ENCODE measurements at regions not wholly inside any gene's neighbourhood (a gene's known extent, or its start where the extent isn't known, plus 50 kb on each side); places are given as distances from the start of the nearest gene placed in this dataset.

GRCh38 chr11:28490773-28491382, 382.7 kb downstream of the METTL15 start:
- Mint-ChIP-seq H3K27ac (no peak overlapping the region), H3K4me3 (no peak overlapping the region), H3K9me3 (no peaks in the 10 kb centered on the region), H3K27me3 (no peaks in the 10 kb centered on the region), H3K4me1 (ENCODE audit: low read depth) (no peaks in the 10 kb centered on the region), H3K36me3 (ENCODE audit: low read depth) (no peaks in the 10 kb centered on the region)
- no peaks in the 10 kb centered on the region for H3K27me3 ChIP-seq (ENCODE audit: control insufficient read depth in 1 of 2, insufficient read depth in 2 of 2, low read length in 2 of 2)
- no peaks in the 10 kb centered on the region for H3K9me3 ChIP-seq (ENCODE audit: control insufficient read depth in 1 of 2, insufficient read depth in 1 of 2, low read length in 2 of 2)
- H3K36me3 ChIP-seq (ENCODE audit: insufficient read depth, low read length): no peaks in the 10 kb centered on the region
- intact Hi-C loops (cut with DNase I, micrococcal nuclease): no loop called here
- H3K4me3 ChIP-seq (ENCODE audit: low read length): no peak overlapping the region
- ChIA-PET POLR2A (no interaction called here), CTCF (no interaction called here)
- no peak for ATAC-seq (ENCODE audit: poor library complexity)
- no peak for TF ChIP-seq CTCF (IDR thresholded peaks at IDR 0.05)
- no peak overlapping the region for H3K27ac ChIP-seq (ENCODE audit: low read depth in 1 of 2, low read length in 2 of 2)
- no peak for DNase-seq
- H3K4me1 ChIP-seq (ENCODE audit: insufficient read depth, low read length): no peaks in the 10 kb centered on the region

- intact Hi-C loops (cut with DNase I, micrococcal nuclease): no loop called here
- no peak for ATAC-seq (ENCODE audit: poor library complexity)
- H3K4me1 Mint-ChIP-seq (ENCODE audit: low read depth): no peaks in the 10 kb centered on the region
- POLR2A ChIA-PET: no interaction called here
- no peaks in the 10 kb centered on the region for H3K27me3 ChIP-seq (ENCODE audit: control insufficient read depth in 1 of 2, insufficient read depth in 2 of 2, low read length in 2 of 2)
- no peaks in the 10 kb centered on the region for H3K27me3 Mint-ChIP-seq
- H3K27ac ChIP-seq (ENCODE audit: low read depth in 1 of 2, low read length in 2 of 2): no peak overlapping the region
- H3K4me3 Mint-ChIP-seq: no peak overlapping the region
- H3K9me3 Mint-ChIP-seq: no peaks in the 10 kb centered on the region
- no peak for TF ChIP-seq CTCF (IDR thresholded peaks at IDR 0.05)
- H3K36me3 ChIP-seq (ENCODE audit: insufficient read depth, low read length): no peaks in the 10 kb centered on the region
- H3K27ac Mint-ChIP-seq: no peak overlapping the region
- H3K36me3 Mint-ChIP-seq (ENCODE audit: low read depth): no peaks in the 10 kb centered on the region
- H3K4me3 ChIP-seq (ENCODE audit: low read length): no peak overlapping the region
- no peak for DNase-seq
- no peaks in the 10 kb centered on the region for H3K4me1 ChIP-seq (ENCODE audit: insufficient read depth, low read length)
- CTCF ChIA-PET: no interaction called here
- no peaks in the 10 kb centered on the region for H3K9me3 ChIP-seq (ENCODE audit: control insufficient read depth in 1 of 2, insufficient read depth in 1 of 2, low read length in 2 of 2)
These were observed 380.1 kb downstream of the METTL15 start for GRCh38 chr11:28488336-28488735.

GRCh38 chr11:28483072-28483867, 375.1 kb downstream of the METTL15 start:
- Histone ChIP-seq H3K4me1 (ENCODE audit: insufficient read depth, low read length) (no peaks in the 10 kb centered on the region), H3K27ac (ENCODE audit: low read depth in 1 of 2, low read length in 2 of 2) (no peak overlapping the region), H3K36me3 (ENCODE audit: insufficient read depth, low read length) (no peaks in the 10 kb centered on the region), H3K9me3 (ENCODE audit: control insufficient read depth in 1 of 2, insufficient read depth in 1 of 2, low read length in 2 of 2) (no peaks in the 10 kb centered on the region), H3K4me3 (ENCODE audit: low read length) (no peak overlapping the region), H3K27me3 (ENCODE audit: control insufficient read depth in 1 of 2, insufficient read depth in 2 of 2, low read length in 2 of 2) (no peaks in the 10 kb centered on the region)
- ATAC-seq (ENCODE audit: poor library complexity) (no peak), DNase-seq (no peak)
- intact Hi-C loops (cut with DNase I, micrococcal nuclease): no loop called here
- ChIA-PET CTCF (no interaction called here), POLR2A (interaction anchor here (0.6 kb wide), 1 partner anchor 95 kb away, joined by 4 read pairs; no protein-coding TSS in a partner anchor)
- no peak overlapping the region for H3K27ac Mint-ChIP-seq
- H3K27me3 Mint-ChIP-seq: no peaks in the 10 kb centered on the region
- H3K4me3 Mint-ChIP-seq: no peak overlapping the region
- H3K36me3 Mint-ChIP-seq (ENCODE audit: low read depth): no peaks in the 10 kb centered on the region
- no peaks in the 10 kb centered on the region for H3K4me1 Mint-ChIP-seq (ENCODE audit: low read depth)
- TF ChIP-seq CTCF (IDR thresholded peaks at IDR 0.05): no peak
- H3K9me3 Mint-ChIP-seq: no peaks in the 10 kb centered on the region

Data from CD4-positive, alpha-beta T cell (primary cell).